Naive B cell (primary cell): ENCODE measurements at regions not wholly inside any gene's neighbourhood (a gene's known extent, or its start where the extent isn't known, plus 50 kb on each side); places are given as distances from the start of the nearest gene placed in this dataset.
"Not testable (repeated sequence)": the region's sequence is repeated elsewhere in the genome, so short reads cannot be mapped to it uniquely, and the experiment has no call there.

ENCODE experiments used
- ATAC-seq, 2 donors: fragments of 150-1000 bp; cut with Tn5 transposase; 2 replicates each; pipeline ENCODE4 v1.10.0; 2021; ENCODE audit warnings: low read depth in 2 of 2, mild to moderate bottlenecking in 2 of 2, moderate library complexity in 2 of 2
- DNase-seq: peaks from one replicate; pipeline ENCODE4 v3.0.0; 2022
- H3K27ac Mint-ChIP-seq, 6 donors: one replicate each; pipeline ENCODE4 v1.8.0; 2020 to 2022; ENCODE audit warnings: mild to moderate bottlenecking in 6 of 6, mixed read lengths in 6 of 6, moderate library complexity in 5 of 6, inconsistent platforms in 2 of 6
- H3K27me3 Mint-ChIP-seq, 3 donors: one replicate each; pipeline ENCODE4 v1.8.0; 2021 to 2022; ENCODE audit warnings: mixed read lengths in 3 of 3, mild to moderate bottlenecking in 1 of 3
- H3K36me3 Mint-ChIP-seq, 2 donors: one replicate each; pipeline ENCODE4 v1.8.0; 2020 to 2022; ENCODE audit warnings: mixed read lengths in 2 of 2, inconsistent platforms in 1 of 2, mild to moderate bottlenecking in 1 of 2
- H3K4me1 Mint-ChIP-seq, 3 donors: one replicate each; pipeline ENCODE4 v1.8.0; 2020 to 2022; ENCODE audit warnings: mixed read lengths in 3 of 3, inconsistent platforms in 1 of 3, mild to moderate bottlenecking in 1 of 3, moderate library complexity in 1 of 3
- H3K4me3 Mint-ChIP-seq, 8 donors: one replicate each; pipeline ENCODE4 v1.8.0; 2020 to 2022; ENCODE audit warnings: mild to moderate bottlenecking in 8 of 8, mixed read lengths in 8 of 8, moderate library complexity in 8 of 8, inconsistent platforms in 2 of 8
- H3K9me3 Mint-ChIP-seq, 7 donors: one replicate each; pipeline ENCODE4 v1.8.0; 2020 to 2022; ENCODE audit warnings: mixed read lengths in 7 of 7, mild to moderate bottlenecking in 5 of 7, inconsistent platforms in 2 of 7, moderate library complexity in 1 of 7

DNA sequence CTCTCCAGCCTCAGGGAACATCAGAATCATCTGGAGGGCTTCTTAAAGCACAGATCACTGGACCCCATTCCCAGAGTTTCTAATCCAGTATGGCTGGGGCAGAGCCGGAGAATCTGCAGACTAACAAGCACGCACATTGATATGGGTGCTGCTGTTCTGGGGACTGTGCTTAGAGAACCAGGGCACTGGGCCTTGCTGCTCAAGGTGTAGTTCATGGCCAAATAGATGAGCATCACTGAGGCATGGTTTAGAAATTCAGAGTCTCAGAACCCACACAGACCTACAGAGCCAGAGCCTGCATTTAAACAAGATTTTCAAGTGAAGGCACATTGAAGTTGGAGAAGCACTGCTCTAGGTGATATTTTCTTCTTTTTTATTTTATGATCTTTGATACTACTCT, 376.8 kb upstream of the PHF14 start:
- peaks cover 0 to 3% (median 0%) of the 10 kb centered on the region in 7 donors for H3K9me3 Mint-ChIP-seq
- H3K4me3 Mint-ChIP-seq: no peak overlapping the region
- no peaks in the 10 kb centered on the region for H3K4me1 Mint-ChIP-seq
- H3K27me3 Mint-ChIP-seq: no peaks in the 10 kb centered on the region
- H3K36me3 Mint-ChIP-seq: no peaks in the 10 kb centered on the region
- H3K27ac Mint-ChIP-seq: no peak overlapping the region
- no peak for DNase-seq
- ATAC-seq: no peak

DNA sequence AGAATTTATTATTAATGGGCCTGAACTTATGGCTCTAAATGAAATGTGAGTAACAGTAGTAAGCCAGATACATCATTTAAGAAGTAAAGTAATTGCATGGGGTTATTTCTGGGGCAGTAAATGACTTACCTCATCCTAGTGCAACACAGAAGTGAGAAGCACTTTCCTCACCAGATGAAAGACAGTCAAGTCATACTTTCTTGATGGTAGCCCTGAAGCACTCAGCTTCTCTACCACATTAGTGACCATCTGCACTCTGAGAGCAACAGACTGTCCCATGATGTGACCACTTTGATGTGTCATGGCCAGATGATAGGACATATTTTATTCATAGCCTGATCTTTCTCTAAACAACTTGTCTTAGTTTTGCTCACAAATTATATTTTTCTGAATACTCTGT, 369.5 kb upstream of the PHF14 start:
- H3K36me3 Mint-ChIP-seq: no peaks in the 10 kb centered on the region
- H3K9me3 Mint-ChIP-seq: no peaks in the 10 kb centered on the region
- no peaks in the 10 kb centered on the region for H3K4me1 Mint-ChIP-seq
- no peak overlapping the region for H3K4me3 Mint-ChIP-seq
- ATAC-seq (no peak), DNase-seq (no peak)
- no peaks in the 10 kb centered on the region for H3K27me3 Mint-ChIP-seq
- H3K27ac Mint-ChIP-seq: no peak overlapping the region

DNA sequence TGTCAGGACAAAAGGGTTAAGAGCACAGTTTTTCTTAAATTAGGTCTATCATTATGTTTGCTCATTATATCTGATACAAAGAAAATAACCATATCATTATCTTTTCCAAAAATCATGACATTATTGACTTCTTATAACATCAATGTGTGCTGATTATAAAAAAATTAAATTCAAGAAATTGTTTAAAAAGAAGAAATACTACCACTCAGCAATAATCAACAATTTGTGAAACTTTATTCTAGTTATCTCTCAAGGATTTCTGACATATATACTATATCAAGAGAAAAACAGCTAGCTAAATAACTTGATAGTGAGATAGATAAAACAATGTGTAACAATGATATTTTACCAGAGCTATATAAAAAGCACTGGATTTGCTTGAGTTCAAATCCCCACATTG, 360.7 kb upstream of the PHF14 start:
- Mint-ChIP-seq H3K4me1 (no peaks in the 10 kb centered on the region), H3K27me3 (no peaks in the 10 kb centered on the region), H3K36me3 (no peaks in the 10 kb centered on the region), H3K4me3 (no peak overlapping the region), H3K9me3 (peaks cover 0 to 4% (median 0%) of the 10 kb centered on the region in 7 donors), H3K27ac (no peak overlapping the region)
- DNase-seq (no peak), ATAC-seq (no peak)

DNA sequence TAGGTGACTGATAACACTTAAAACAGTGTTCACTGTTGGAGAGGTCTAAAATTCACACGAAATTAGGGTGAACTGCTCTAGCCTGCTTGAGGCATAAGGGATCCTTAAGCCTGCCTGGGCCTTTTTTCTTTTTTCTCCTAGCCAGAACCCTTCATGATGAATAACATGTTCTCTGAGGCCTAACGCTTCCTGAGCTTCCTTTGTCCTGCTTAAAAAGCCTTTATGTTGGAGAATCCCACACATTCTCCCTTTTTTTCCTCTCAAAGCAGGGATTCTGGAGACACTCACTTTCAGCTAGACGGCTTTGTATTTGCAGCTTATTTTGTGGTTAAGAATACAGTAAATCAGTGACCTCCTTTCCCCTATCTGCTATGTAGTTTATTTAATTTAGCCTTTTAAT, 354.7 kb upstream of the PHF14 start:
- ATAC-seq: no peak

DNA sequence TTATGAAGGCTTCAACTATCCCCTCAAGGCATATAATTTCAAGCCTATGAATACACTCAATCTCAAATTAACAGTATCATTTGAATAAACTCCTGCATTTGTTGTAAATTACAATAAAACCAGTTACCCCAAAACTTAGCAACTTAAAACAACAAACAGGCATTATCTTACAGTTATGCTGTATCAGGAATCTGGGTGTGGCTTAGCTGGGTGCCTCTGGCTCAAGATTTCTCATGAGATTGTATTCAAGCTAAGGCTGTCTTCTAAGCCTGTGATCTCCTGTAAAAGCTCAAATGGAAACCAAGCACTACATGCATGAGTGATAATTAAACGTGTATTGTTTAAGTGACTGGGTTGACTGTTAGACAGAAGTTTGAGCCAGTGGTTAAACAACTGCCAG, 341.0 kb upstream of the PHF14 start:
- no peak for DNase-seq
- Mint-ChIP-seq H3K36me3 (no peaks in the 10 kb centered on the region), H3K9me3 (peaks cover 6 to 21% (median 13%) of the 10 kb centered on the region in 7 donors), H3K27me3 (no peaks in the 10 kb centered on the region), H3K27ac (no peak overlapping the region), H3K4me1 (no peaks in the 10 kb centered on the region), H3K4me3 (no peak overlapping the region)
- ATAC-seq: no peak

More for the DNA sequence above, 354.7 kb upstream of the PHF14 start:
- no peak overlapping the region for H3K27ac Mint-ChIP-seq
- no peaks in the 10 kb centered on the region for H3K36me3 Mint-ChIP-seq
- H3K4me1 Mint-ChIP-seq: no peaks in the 10 kb centered on the region
- no peaks in the 10 kb centered on the region for H3K27me3 Mint-ChIP-seq
- peaks cover 0 to 5% (median 0%) of the 10 kb centered on the region in 7 donors for H3K9me3 Mint-ChIP-seq
- no peak overlapping the region for H3K4me3 Mint-ChIP-seq
- no peak for DNase-seq

DNA sequence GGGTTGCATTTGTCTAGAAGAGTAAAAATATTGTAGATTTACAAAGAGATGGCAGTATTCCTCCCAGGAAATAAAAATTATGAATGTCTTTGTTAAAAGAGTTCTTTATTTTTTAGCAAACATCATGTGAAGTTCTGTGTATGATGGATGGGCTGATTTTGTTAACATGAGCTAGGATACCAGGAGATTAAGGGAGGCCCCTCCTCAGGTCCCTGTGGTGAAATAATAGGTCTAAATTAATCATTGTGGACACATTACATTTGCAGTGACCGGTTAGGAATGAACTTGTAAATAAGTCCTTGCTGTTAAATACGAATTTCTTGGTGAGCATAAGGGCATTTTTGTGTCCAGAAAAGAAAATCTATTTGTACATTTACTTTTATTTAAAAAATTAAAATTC, 339.4 kb upstream of the PHF14 start:
- Mint-ChIP-seq H3K4me1 (no peaks in the 10 kb centered on the region), H3K4me3 (no peak overlapping the region), H3K9me3 (peaks cover 0 to 21% (median 11%) of the 10 kb centered on the region in 7 donors), H3K27me3 (no peaks in the 10 kb centered on the region), H3K36me3 (no peaks in the 10 kb centered on the region), H3K27ac (no peak overlapping the region)
- ATAC-seq (no peak), DNase-seq (no peak)

DNA sequence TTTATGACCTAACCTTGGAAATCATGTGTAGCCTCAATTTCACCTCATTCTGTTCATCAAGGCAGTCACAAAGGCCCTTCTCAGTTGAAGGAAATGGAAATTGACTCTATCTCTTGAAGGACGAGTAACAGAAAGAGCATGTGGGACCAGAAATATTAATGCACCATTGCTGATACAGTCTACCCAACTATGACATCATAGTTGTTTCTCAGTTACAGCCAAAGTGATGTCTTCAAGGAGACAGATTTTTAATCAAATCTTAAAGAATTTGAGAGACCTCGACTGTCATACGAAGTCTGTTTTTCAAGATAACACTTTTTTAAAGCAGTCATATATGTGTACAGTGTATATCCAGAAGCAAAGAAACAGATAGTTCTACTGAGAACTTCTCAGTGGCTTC, 335.7 kb upstream of the PHF14 start:
- DNase-seq (no peak), ATAC-seq (no peak)
- no peak overlapping the region for H3K4me3 Mint-ChIP-seq
- H3K4me1 Mint-ChIP-seq: no peaks in the 10 kb centered on the region
- no peaks in the 10 kb centered on the region for H3K27me3 Mint-ChIP-seq
- no peak overlapping the region for H3K27ac Mint-ChIP-seq
- H3K36me3 Mint-ChIP-seq: no peaks in the 10 kb centered on the region
- peaks cover 0 to 3% (median 0%) of the 10 kb centered on the region in 7 donors for H3K9me3 Mint-ChIP-seq

DNA sequence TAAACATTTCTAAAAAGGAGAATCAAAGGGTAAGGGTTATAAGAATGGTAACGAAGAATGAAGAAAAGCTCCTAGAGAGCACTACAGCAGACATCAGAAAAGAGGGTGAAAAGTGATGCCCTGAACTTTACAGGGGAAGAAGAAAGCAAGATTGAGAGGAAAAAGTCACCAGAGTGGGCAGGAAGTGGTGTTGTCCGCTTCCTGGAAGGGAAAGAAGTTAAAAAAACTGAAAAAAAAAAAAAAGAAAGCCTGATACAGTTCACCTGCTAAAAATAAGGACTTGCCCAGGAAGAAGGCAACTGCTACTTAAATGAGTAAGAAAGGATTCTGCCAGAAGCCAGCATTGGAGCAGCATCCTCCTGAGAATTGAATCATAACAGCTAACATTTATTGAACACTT, 330.1 kb upstream of the PHF14 start:
- Mint-ChIP-seq H3K9me3 (peaks cover 0 to 1% (median 0%) of the 10 kb centered on the region in 7 donors), H3K4me3 (no peak overlapping the region), H3K36me3 (no peaks in the 10 kb centered on the region), H3K27ac (peak overlapping the region in 1 of 6 donors; percentile 42), H3K4me1 (no peaks in the 10 kb centered on the region), H3K27me3 (peaks cover 0 to 4% (median 0%) of the 10 kb centered on the region in 3 donors)
- no peak for DNase-seq
- ATAC-seq: no peak

DNA sequence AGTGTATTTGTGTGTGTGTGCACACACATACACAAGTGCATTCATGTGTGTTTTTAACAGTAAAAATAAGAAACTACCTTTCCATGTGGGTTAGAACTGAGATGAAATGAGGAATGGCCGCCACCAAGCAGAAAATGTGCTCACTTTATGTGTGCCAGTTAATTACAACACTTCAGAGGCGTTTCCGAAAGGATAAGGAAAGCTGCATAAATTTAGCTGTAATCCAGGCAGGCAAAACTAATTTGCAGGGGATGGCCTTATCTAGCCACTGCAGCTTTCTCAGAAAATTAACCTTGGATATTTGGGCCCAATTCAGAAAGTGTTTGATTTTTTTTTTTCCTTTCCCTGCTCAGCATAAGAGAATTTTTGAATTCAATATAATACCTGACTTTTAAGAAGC, 328.8 kb upstream of the PHF14 start:
- H3K27ac Mint-ChIP-seq: no peak overlapping the region
- H3K4me3 Mint-ChIP-seq: no peak overlapping the region
- peaks cover 0 to 4% (median 2%) of the 10 kb centered on the region in 3 donors for H3K27me3 Mint-ChIP-seq
- H3K9me3 Mint-ChIP-seq: peaks cover 0 to 1% (median 0%) of the 10 kb centered on the region in 7 donors
- no peak for DNase-seq
- no peak for ATAC-seq
- no peaks in the 10 kb centered on the region for H3K4me1 Mint-ChIP-seq
- no peaks in the 10 kb centered on the region for H3K36me3 Mint-ChIP-seq

DNA sequence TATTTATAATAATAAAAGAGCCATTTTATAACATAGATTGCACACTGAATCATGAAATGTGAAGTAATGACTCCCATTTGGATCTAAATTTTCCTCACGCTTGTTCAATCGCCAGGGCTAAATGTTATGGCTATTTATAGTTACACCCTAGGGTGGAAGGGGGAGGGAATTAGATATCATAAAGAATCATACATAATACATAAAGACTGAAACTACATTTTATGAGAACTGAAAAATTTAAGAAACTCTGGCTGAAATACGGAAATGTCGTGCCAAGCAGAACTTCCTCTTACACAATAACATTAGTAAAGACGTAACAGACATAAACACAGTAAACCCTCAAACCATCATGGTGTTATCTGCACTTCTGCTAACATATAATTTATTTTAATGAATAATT, 327.5 kb upstream of the PHF14 start:
- H3K4me3 Mint-ChIP-seq: no peak overlapping the region
- no peaks in the 10 kb centered on the region for H3K36me3 Mint-ChIP-seq

DNA sequence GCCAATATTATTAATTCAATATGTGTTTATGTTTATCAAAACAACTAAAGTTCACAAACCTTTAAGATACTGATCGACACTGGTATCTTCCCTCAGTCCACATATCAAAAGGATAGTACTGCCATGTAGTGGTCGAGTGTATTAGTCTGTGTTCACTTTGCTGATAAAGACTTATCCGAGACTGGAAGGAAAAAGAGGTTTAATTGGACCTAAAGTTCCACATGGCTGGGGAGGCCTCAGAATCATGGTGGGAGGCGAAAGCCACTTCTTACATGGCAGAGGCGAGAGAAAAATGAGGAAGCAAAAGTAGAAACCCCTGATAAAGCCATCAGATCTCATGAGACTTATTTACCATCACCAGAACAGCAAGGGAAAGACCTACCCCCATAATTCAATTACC, 325.4 kb upstream of the PHF14 start:
- Mint-ChIP-seq H3K4me3 (no peak overlapping the region), H3K4me1 (no peaks in the 10 kb centered on the region), H3K9me3 (peaks cover 0 to 6% (median 0%) of the 10 kb centered on the region in 7 donors), H3K27ac (no peak overlapping the region), H3K36me3 (no peaks in the 10 kb centered on the region), H3K27me3 (peaks cover 0 to 6% (median 4%) of the 10 kb centered on the region in 3 donors)
- ATAC-seq (no peak), DNase-seq (no peak)

More for the DNA sequence above, 327.5 kb upstream of the PHF14 start:
- Mint-ChIP-seq H3K4me1 (no peaks in the 10 kb centered on the region), H3K9me3 (peaks cover 0 to 4% (median 0%) of the 10 kb centered on the region in 7 donors), H3K27me3 (peaks cover 0 to 6% (median 4%) of the 10 kb centered on the region in 3 donors), H3K27ac (no peak overlapping the region)
- no peak for DNase-seq
- no peak for ATAC-seq

DNA sequence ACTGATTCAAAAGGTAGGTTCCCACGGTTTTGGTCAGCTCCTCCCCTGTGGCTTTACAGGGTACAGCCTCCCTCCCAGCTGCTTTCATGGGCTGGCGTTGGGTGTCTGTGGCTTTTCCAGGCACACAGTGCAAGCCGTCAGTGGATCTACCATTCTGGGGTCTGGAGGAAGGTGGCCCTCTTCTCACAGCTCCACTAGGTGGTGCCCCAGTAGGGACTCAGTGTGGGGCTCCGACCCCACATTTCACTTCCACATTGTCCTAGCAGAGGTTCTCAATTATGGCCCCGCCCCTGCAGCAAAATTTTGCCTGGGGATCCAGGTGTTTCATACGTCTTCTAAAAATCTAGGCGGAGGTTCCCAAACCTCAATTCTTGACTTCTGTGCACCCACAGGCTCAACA, 324.6 kb upstream of the PHF14 start:
- not testable (repeated sequence) for ATAC-seq, H3K36me3 Mint-ChIP-seq, H3K9me3 Mint-ChIP-seq, H3K27ac Mint-ChIP-seq, H3K27me3 Mint-ChIP-seq, H3K4me1 Mint-ChIP-seq, H3K4me3 Mint-ChIP-seq, DNase-seq

DNA sequence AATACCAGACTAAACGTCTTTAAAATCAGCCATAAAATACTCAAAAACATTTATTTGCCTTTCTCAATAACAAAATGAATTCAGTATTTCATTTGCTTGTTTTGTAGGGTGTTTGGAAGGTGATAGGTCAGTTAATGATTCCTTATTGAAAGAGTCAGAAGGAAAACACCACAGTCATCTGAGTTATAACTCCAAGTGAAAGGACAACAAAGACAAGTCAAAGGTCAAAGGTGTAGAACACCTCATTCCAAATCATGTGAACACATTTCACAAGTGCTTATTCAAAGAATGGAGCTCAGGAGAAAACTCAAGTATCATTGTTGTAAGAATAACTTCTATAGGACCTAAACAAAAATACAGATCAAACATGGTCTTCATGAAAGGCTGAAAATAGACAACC, 318.6 kb upstream of the PHF14 start:
- Mint-ChIP-seq H3K4me3 (no peak overlapping the region), H3K9me3 (peaks cover 0 to 5% (median 0%) of the 10 kb centered on the region in 7 donors), H3K27ac (no peak overlapping the region), H3K27me3 (peaks cover 0 to 2% (median 0%) of the 10 kb centered on the region in 3 donors), H3K4me1 (no peaks in the 10 kb centered on the region), H3K36me3 (no peaks in the 10 kb centered on the region)
- ATAC-seq (no peak), DNase-seq (no peak)

DNA sequence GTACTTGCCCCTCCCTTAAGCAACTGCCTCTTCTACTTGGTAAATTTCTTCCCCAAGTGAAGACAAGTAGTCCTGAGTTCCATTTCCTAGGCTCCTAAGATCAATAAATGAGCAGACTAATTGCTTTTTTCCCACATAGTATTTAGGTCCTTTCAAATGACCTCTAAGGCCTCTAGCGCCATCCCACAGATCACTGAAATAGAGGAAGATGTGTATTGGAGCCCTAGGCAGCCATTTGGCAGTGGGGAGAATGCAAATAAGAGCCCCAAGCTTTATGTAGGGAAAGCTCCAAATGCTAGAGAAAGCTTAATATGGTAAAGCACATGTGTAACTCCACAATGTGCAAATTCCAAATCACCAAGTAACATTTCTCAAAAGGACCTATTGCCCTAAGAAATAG, 316.5 kb upstream of the PHF14 start:
- Mint-ChIP-seq H3K27ac (no peak overlapping the region), H3K27me3 (no peaks in the 10 kb centered on the region), H3K9me3 (peaks cover 0 to 3% (median 0%) of the 10 kb centered on the region in 7 donors), H3K4me3 (no peak overlapping the region), H3K4me1 (no peaks in the 10 kb centered on the region), H3K36me3 (no peaks in the 10 kb centered on the region)
- DNase-seq (no peak), ATAC-seq (no peak)

DNA sequence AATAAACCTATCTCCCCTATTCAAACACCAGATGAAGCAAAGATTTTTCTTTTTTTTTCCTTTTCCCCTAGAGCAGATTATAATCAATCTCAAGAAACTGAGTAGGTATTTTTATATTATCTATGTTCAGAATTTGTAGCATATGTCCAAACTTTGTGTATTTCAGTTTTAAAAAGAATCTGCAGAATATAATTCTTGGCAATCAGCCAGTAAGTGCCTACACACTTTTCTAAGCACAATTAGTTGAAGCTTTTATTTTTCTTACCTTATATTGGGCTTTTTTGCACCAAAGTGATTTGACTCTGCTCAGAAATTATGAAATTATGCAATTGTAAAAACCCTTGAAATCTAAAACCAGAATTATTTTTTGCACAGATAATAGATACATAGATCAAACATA, 315.8 kb upstream of the PHF14 start:
- Mint-ChIP-seq H3K36me3 (no peaks in the 10 kb centered on the region), H3K27me3 (no peaks in the 10 kb centered on the region)

More for the DNA sequence above, 315.8 kb upstream of the PHF14 start:
- H3K27ac Mint-ChIP-seq: no peak overlapping the region
- H3K4me3 Mint-ChIP-seq: no peak overlapping the region
- DNase-seq: no peak
- no peaks in the 10 kb centered on the region for H3K9me3 Mint-ChIP-seq
- ATAC-seq: no peak
- no peaks in the 10 kb centered on the region for H3K4me1 Mint-ChIP-seq
